GM18508 (cell line): ENCODE measurements at regions not wholly inside any gene's neighbourhood (a gene's known extent, or its start where the extent isn't known, plus 50 kb on each side); places are given as distances from the start of the nearest gene placed in this dataset.

Experiments
- ATAC-seq: cut with Tn5 transposase; IDR thresholded peaks from one replicate; pipeline ENCODE4 v1.9.1; 2021; ENCODE audit warnings: moderate number of reproducible peaks; ENCODE audit not compliant: insufficient read depth, unreplicated experiment

DNA sequence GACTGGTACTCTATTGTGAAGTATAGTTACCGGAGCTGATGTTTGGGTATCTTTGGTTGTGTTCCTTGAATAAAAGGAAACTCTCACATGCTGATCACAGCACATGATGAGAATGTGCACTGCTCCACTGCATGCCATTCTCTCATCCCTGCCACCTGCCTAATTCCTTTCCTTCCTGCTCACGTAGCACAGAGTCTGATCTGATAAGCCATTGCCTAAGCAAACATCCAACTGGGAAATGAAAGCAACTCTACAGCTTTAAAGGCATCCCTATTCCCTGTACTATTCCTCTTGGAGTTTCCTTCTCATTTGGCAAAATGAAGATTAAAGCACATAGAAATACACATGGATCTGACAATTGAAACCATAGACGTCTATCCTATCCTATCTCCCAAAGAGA, 359.8 kb downstream of the C3orf38 start:
- no peak for ATAC-seq

DNA sequence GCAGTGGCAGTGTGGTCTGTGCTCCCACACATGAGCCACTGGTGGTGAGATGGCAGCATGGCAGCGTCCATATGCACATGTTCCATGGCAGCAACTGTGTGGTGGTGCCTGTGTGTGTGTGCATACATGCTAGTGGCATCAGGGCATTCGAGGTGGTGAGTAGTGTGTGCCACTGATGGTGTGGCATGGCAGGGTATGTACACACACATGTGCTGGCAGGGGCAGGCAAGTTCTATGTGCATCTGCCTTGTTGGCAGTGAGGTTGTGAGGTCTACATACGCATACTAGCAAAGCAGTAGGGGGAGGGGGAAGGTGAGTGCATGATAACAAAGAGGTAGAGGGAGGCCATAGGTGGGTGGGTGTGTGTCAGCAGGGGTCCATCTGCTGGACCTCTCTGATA, 378.7 kb downstream of the C3orf38 start:
- ATAC-seq, result no peak

DNA sequence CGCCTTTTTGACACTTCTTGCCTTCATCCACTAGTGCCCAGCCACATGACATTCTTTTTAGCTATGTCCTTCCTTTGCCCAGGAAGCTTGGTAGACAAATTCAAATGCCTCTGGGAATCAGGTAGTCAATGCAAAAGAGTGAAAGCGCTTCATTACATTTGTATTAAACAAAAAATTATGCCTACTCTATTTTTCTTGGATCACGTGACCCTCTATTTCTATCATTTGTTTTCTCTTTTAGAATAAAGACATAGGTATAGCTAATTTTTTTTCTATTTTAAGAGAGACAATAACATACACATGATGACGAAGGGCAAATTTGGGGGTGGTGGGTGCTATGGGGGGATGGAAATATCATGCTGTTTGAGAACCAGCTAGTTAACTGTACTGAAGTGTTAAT, 384.8 kb downstream of the C3orf38 start:
- ATAC-seq, result no peak

DNA sequence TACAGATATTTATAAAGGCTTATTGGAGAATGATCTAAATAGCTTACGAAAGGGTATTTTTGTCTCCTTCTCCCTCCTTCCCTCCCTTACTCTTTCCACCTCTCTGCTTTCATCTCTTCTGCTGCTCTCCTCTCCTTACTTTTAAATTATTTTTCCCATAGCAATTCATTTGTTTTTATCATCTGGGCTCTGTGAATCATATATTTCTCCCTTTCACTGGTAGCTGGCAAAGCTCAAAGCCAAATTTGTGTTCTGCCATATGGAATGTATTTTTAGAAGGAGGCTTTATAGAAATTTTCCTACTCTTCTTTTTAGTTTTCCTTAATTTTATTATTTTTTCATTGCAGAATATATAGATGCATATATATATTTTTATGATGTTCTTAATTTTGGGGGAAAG, 385.8 kb downstream of the C3orf38 start:
- ATAC-seq, result no peak

DNA sequence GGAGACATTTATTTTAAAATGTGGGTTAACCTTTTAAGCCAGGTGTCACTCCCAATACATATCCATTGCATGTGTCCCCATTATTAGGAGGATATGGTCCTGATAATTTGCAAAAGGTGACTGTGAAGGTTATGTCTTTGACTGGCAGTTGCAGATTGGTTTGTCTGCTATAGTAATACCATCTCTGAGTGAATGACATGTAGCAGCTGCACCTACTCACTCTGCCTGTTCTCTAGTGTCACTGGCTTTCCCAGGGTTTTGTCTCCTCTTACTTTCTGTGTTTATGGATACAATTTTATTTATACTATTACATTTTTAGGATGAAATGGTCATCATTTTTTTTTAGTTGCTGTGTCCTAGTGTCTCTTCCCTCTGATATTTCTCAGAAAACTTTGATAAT, 393.2 kb downstream of the C3orf38 start:
- ATAC-seq, result no peak

DNA sequence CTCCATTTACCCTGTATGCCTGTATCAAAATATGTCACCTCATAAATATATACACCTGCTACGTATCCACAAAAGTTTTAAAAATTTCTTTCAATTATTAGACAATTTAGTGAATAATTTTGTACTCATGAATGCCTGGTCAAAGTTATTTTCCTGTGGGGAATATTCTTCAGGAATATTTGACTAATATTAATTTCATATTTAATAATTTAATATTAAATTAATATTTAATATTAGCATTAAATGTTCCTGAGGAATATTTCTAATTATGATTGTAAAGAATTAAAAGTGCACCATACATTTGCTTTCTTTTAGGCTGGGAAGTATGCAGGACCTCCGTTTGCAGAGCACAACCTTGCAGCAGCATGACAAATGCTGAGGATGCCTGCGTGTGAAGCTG, 422.7 kb downstream of the C3orf38 start:
- ATAC-seq, result no peak

DNA sequence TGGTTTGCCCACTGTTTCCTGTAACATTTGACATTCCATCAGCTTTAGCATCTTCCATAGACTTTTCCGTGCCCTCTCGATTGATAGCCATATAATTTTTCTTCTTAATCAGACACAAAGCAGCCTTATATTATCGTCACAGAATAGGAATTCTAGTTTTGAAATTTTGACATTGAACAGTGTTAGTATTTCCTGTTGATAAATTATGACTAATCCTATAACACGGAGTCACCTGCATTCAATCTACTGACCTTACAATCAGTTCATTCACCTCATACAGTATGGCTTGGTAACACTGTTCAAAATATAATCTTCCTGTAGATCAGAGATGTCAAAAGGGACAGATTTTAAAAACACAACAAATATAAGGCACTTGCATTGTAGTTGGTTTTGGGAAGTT, 423.7 kb downstream of the C3orf38 start:
- no peak for ATAC-seq

DNA sequence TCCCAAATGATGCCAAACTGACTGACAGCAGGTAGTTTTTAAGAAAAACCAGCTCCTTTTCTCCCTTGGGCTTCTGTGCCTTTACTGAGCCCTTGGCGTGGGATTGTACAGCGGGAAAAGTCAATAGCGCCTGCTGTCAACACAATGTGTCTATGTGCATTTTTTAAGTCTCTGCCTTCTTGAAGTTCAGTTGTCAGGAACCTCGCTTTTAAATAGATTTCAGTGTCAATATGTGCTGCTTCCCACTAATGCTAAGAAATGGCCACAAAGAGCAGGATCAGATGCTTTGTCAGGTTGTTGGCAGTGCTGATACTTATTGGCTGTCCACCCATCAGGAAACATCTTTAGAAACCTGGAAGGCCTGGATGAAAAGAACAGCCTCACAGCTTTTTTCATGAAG, 424.4 kb downstream of the C3orf38 start:
- ATAC-seq, result no peak

DNA sequence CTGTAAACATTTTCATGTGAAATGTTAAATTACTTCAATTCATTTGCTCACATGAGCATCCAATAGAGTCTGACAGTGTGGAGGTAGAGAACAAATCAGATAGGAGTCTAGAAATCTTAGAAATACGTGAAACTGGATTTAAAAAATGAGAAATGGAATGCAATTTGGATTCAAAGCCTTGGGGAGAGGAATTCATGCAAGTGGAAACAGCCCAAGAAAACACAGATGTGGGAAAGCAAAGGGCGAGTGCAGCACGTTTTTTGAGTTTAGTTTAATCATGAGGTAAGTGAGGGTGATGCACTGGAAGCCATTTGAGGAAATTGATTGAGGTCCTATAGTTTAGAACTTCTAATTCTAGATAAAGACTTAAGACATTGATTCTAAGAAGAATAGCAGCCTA, 434.7 kb downstream of the C3orf38 start:
- ATAC-seq, result no peak

DNA sequence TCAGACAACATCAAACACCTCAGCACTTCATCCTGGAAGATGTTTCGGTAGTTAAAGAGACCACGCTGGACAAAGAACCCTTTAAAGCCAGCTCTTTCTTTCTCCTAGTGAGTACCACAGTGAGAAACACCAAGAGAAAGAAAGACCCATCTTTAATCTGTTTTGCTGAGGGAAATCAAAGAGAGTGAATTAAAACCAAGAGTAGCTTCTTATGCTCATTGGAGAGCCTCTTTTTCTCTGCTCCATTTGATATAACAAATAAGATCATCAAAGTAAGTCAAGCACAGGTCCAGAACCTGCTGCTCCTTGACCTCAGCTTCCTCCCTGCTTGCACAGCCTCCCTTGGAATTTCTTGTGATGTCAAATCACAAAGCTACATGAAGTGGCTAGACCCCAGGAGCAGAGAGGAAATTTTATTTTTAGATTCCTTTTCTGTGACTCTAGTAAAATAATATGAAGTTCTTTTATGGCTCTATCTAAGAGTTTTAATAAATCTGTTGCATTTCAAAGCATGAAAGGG, 436.4 kb downstream of the C3orf38 start:
- ATAC-seq, result no peak

DNA sequence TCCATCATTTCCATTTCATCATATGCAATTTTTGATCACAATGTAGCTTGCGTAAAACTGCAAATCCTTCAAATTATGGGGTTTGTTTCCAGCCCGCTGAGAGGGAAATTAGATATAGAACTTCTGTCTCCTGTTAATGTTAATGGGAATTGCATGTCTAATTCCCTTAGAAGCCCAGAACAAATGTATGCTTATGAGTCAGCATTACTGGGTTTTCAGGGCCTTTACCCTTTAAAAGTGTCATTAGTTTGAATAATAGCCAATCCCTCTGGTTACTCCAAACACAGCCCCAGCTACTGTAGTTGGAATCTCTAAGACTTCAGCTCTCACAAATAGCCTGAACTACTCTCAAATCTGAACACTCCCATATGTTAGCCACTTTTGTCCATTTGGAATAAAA, 439.4 kb downstream of the C3orf38 start:
- ATAC-seq, result no peak

DNA sequence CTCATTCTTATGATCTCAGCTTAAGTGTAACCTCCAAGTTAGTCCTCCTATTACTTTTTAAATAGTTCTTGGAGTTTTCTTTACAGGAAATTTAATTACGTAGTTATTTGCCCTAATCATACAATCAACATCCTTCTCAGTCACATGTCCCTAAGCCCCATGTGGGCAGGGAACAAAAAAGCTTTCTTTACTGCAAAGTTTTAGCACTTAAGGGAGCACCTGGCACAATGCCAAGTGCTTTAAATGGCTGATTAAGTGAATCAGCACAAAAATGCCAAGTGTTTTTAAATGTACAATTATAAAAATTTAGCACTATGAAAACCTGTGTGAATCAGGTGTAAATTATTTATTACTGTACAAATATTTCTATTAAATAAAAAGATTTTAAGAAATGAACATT, 445.3 kb downstream of the C3orf38 start:
- no peak for ATAC-seq

DNA sequence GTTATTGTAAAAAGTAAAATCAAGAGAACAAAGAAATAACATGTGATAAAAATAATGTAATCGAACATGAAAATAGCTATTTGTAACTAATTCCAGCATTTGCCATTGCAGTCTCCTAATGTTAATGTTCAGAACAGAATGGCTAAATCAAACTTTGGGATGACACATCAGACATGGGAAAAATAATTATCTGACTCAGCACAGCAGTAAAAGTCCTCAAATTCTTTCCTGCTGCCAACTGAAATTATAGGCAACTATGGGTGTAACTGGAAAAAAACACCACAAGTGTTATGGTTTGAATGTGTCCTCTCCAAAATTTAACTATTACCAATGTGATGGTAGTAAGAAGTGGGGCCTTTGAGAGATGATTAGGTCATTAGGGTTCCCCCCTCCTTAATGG, 446.7 kb downstream of the C3orf38 start:
- no peak for ATAC-seq

DNA sequence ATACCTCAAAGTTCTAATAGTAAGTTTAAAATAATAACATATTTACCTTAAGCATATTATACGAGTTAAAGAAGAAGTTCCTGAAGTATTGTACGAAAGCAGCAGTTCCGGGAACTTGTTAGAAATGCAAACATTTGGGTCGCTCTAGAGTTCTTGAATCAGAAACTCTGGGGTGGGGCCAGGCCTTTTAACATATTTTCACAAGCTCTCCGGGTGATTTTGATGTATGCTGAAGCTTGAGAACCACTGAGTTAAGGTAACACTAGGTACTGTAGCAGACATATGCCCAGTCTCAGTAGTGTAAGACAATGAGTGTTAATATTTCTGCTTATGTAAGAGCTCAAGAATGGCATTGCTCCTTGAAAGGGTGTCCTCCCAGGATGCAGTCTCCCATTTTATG, 461.1 kb downstream of the C3orf38 start:
- ATAC-seq, result no peak

DNA sequence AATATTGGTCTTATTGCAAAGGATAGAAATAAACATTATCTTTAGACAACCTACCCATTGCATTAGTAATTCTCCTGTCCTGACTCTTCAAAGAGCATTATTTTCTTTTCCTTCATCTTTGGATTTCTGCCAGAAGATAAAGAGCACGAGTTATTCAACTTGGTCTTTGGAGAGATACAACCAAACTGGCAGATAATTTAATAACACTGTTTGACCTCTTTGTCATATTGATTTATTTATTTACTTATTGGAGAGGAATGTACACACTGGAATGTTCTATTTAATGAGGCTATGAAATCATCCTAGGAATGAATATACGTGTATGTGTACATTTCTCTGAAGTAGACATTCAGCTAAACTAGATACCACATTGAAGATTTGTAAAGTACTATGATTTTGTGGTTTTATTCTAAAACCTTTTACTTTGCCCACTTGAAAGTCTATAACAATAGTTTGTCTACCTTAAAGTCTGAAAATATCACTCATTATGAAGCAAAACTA, 462.1 kb downstream of the C3orf38 start:
- no peak for ATAC-seq

DNA sequence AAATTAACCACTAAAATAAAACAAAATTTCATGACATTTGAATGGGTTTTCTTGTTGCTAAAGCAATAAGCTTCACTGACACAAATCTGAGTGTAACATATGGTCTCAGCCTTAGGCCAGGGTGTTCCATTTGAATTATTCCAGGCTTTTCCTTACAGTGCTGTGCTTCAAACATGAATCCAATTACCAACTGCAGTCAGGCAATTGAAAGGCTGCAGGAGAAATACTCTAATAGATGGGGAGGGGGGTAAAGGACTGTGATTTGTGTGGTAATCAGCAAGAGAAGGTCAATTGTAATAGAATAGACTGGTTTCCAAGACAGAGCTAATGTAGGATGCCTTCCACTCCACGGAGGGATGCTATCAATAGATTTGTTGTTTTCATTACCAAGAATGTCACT, 466.7 kb downstream of the C3orf38 start:
- no peak for ATAC-seq

DNA sequence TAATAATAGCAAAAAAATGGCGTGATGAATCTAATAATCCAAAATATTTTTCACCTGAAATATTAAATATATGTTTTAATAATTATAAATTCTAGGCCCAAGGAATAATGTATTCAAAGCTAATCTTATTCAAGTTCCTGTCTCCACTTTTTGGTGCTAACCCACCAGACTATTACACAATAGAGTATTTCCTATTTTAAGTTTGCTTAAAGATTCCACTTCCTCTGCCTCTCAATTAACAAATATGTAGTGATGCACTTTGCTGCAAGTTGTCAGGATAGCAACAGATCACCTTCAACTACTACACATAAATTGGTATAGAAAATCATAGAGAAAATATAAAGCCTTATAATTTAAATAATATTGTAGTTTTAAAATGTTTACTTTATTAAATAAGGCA, 467.5 kb downstream of the C3orf38 start:
- ATAC-seq, result no peak

DNA sequence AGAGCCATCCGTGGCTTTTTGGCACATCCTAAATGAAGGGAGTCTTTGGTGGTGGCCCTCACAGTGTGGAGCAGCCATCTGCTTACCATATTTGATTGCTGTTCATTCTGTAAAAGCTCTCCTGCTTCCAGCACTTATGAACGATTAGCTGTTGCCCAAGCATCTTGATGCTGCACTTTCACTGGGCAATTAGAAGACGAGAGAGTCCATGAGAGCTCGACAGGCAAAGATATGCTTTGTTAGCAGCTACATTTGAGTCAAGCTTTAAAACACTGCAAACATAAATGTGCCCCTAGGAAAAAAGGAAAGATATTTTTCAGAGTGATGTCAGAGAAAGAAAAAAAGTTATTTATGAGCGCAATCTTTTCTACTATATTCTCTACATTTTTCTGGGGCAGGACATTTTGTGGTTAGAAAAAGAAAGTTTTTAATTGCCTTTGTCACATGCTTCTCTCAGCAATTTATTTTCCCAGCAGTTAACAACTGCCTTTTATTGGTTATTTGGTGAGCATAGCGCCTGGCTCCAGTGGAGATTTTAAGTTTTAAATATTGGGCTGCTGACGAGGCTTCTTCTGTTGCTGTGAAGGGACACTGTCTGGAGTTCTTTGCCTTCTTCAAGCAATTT, 468.4 kb downstream of the C3orf38 start:
- ATAC-seq, result no peak

DNA sequence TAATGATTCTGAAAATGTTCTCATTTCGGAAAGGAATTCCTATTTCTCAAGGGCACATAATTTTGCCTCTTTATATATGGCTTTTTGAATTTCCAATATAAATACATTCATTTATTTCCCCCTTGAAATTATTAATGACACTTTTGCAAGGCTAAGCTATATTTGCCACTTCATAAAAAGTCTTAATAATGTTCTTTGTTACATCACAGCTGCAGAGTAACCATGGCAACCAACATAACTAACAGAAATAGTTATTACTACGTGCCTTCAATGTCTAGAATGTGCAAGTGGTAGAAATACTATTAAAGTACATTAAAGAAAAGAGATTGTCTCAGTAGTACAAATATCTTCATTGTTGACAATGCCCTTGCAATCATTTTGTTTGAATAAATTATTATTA, 471.8 kb downstream of the C3orf38 start:
- ATAC-seq, result no peak

DNA sequence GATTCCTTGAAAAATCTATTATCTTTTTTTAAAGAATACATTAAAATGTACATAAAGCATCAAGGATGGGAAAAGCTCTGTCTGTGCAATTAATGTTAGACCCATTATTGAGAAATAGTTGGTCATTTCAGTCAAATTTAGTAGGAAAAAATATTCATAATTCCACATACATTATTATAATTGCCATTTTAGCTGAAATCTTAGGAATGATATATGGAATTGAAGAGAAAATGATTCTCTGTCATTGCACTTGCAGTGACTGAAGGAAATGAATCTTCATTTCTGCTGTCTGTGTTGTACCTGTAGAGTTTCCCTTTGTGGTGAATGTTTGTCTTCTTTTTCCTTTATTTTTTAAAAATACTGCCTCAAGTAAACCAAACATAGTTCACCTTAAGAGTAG, 473.9 kb downstream of the C3orf38 start:
- no peak for ATAC-seq

DNA sequence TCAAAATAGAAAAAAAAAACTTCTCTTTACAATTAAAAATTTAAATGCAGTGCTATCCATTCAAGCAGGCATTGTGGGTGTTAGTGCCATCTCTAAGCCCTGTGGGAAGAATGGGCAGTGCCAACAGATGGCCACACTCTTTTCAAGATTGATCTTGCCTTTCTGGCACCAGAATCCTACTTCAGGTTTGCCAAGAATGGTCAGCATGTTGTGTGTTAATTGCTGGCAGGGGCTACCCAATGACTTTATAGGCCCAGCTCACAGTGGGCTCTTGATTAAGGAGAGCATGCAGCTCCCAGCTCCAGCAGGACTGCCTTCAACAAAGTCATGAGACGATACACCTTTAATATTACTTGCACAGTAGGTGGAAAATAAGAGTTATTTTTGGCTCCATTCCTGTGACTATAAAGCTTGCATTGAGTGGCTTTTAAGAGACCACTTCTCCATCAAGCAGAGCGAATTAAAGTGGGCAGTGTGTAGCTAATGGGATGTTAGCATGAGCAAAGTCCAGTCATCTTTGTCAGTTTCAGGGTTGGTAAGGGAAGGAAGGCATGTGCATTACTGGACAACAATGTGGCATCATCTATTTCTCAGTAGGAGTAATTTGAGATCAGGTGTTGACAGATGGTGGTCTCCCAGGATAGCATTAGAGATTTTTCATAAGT, 476.8 kb downstream of the C3orf38 start:
- ATAC-seq, result no peak

DNA sequence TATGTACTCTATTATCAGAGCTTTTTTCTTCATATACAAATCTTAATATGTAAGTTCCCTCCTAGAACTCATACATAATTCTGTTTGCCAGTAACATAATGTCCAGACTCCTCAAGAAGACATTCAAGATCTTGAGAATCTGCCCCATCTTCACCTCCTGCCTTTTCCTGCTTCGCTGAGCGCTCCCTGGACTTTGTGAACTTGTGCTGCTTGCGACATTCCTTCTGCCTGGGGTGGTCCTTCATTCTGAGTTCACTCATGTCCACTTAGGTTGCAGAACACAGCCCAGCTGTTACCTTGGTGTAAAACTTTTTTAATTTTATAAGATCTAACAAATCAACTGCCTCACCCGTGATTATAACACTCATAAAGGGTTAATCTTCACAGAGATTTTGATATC, 478.5 kb upstream of the EPHA3 start:
- ATAC-seq, result no peak
